NT2/D1 (cell line): ENCODE measurements at regions not wholly inside any gene's neighbourhood (a gene's known extent, or its start where the extent isn't known, plus 50 kb on each side); places are given as distances from the start of the nearest gene placed in this dataset.

Source experiments
- DNase-seq: peaks from one replicate; pipeline ENCODE4 v3.0.0-alpha.2; 2011; ENCODE audit warnings: low read depth, low spot score
- H3K27me3 ChIP-seq: 2 replicates; pipeline ENCODE4 v1.6.0; 2011; ENCODE audit warnings: mild to moderate bottlenecking; ENCODE audit not compliant: insufficient read length, insufficient read depth
- H3K36me3 ChIP-seq: 2 replicates; pipeline ENCODE4 v1.6.1; 2011; ENCODE audit warnings: mild to moderate bottlenecking, low read length, mixed read lengths; ENCODE audit not compliant: insufficient read depth, insufficient read length
- H3K4me1 ChIP-seq: 2 replicates; pipeline ENCODE4 v1.5.1; 2011; ENCODE audit not compliant: insufficient read depth, insufficient read length
- H3K4me3 ChIP-seq: 2 replicates; pipeline ENCODE4 v1.5.1; 2011; ENCODE audit warnings: low read depth; ENCODE audit not compliant: insufficient read length
- H3K9ac ChIP-seq: 2 replicates; pipeline ENCODE4 v1.6.0; 2011; ENCODE audit warnings: low read depth; ENCODE audit not compliant: insufficient read length
- H3K9me3 ChIP-seq: 2 replicates; pipeline ENCODE4 v1.5.1; 2011; ENCODE audit warnings: mild to moderate bottlenecking, low read length; ENCODE audit not compliant: insufficient read depth
- SUZ12 ChIP-seq: IDR thresholded peaks from 2 replicates; pipeline ENCODE4 v1.6.1; 2011; ENCODE audit not compliant: insufficient read length, insufficient read depth; ENCODE audit errors: extremely low read depth
- YY1 ChIP-seq: IDR thresholded peaks from 2 replicates; pipeline ENCODE4 v1.6.1; 2011; ENCODE audit not compliant: insufficient read length, insufficient read depth
- ZNF274 ChIP-seq: IDR thresholded peaks from 2 replicates; pipeline ENCODE4 v1.6.1; 2011; ENCODE audit warnings: mild to moderate bottlenecking, low read depth, low read length

- no peak for DNase-seq
- H3K27me3 ChIP-seq = no peaks in the 10 kb centered on the region
- H3K4me1 ChIP-seq = no peaks in the 10 kb centered on the region
- no peaks in the 10 kb centered on the region for H3K36me3 ChIP-seq
- no peaks in the 10 kb centered on the region for H3K9me3 ChIP-seq
- H3K9ac ChIP-seq = no peak overlapping the region
- no peak for TF ChIP-seq ZNF274
- no peak for TF ChIP-seq YY1
- no peak for TF ChIP-seq SUZ12
- H3K4me3 ChIP-seq = no peak overlapping the region
Observed at GRCh38 chr10:108104551-108105156, 940.1 kb upstream of the SORCS1 start.

- no peaks in the 10 kb centered on the region for H3K4me1 ChIP-seq
Observed at GRCh38 chr10:108097258-108097657, 932.8 kb upstream of the SORCS1 start.

GRCh38 chr10:108095932-108096925 is 931.7 kb upstream of the SORCS1 start:
- Histone ChIP-seq H3K4me3 (no peak overlapping the region), H3K4me1 (no peaks in the 10 kb centered on the region), H3K9me3 (no peaks in the 10 kb centered on the region), H3K9ac (no peak overlapping the region), H3K36me3 (no peaks in the 10 kb centered on the region), H3K27me3 (no peaks in the 10 kb centered on the region)
- DNase-seq = no peak
- no peak for TF ChIP-seq SUZ12
- no peak for TF ChIP-seq ZNF274
- TF ChIP-seq YY1 = no peak

More at GRCh38 chr10:108097258-108097657, 932.8 kb upstream of the SORCS1 start:
- Histone ChIP-seq H3K9ac (no peak overlapping the region), H3K4me3 (no peak overlapping the region), H3K36me3 (no peaks in the 10 kb centered on the region), H3K9me3 (no peaks in the 10 kb centered on the region), H3K27me3 (no peaks in the 10 kb centered on the region)
- DNase-seq = no peak
- TF ChIP-seq YY1 (no peak), ZNF274 (no peak), SUZ12 (no peak)

- no peak for DNase-seq
- TF ChIP-seq YY1 (no peak), SUZ12 (no peak), ZNF274 (no peak)
- no peak overlapping the region for H3K4me3 ChIP-seq
- no peaks in the 10 kb centered on the region for H3K27me3 ChIP-seq
- H3K4me1 ChIP-seq = no peaks in the 10 kb centered on the region
- no peaks in the 10 kb centered on the region for H3K9me3 ChIP-seq
- no peak overlapping the region for H3K9ac ChIP-seq
- no peaks in the 10 kb centered on the region for H3K36me3 ChIP-seq
Observed at GRCh38 chr10:108090476-108091215, 926.1 kb upstream of the SORCS1 start.

GRCh38 chr10:108086502-108086901 is 922.0 kb upstream of the SORCS1 start:
- Histone ChIP-seq H3K4me1 (no peaks in the 10 kb centered on the region), H3K9ac (no peak overlapping the region), H3K4me3 (no peak overlapping the region), H3K27me3 (no peaks in the 10 kb centered on the region), H3K36me3 (no peaks in the 10 kb centered on the region), H3K9me3 (no peaks in the 10 kb centered on the region)
- DNase-seq = no peak
- TF ChIP-seq ZNF274 = no peak
- no peak for TF ChIP-seq SUZ12
- TF ChIP-seq YY1 = no peak

- DNase-seq = no peak
- Histone ChIP-seq H3K4me1 (no peaks in the 10 kb centered on the region), H3K27me3 (no peaks in the 10 kb centered on the region), H3K4me3 (no peak overlapping the region), H3K9me3 (no peaks in the 10 kb centered on the region), H3K36me3 (no peaks in the 10 kb centered on the region), H3K9ac (no peak overlapping the region)
- TF ChIP-seq YY1 (no peak), SUZ12 (no peak)
Observed at GRCh38 chr10:108082596-108082995, 918.1 kb upstream of the SORCS1 start.
